Lower leg skin (tissue), 4 donors: ENCODE measurements at regions not wholly inside any gene's neighbourhood (a gene's known extent, or its start where the extent isn't known, plus 50 kb on each side); places are given as distances from the start of the nearest gene placed in this dataset.

Experiments
- DNase-seq, 2 donors: peaks; one replicate each; pipeline ENCODE4 v3.0.0-alpha.2; 2019; ENCODE audit warnings: low spot score in 2 of 2
- H3K4me3 ChIP-seq: fragments of 200-600 bp; sonication (generic); 2 replicates; pipeline ENCODE4 v1.5.1; 2017; ENCODE audit warnings: mild to moderate bottlenecking, low read depth; ENCODE audit not compliant: poor library complexity, severe bottlenecking
- CTCF ChIP-seq, 3 donors: fragments of 450-650 bp; IDR thresholded peaks; one replicate each; pipeline ENCODE4 v1.5.1; 2016; ENCODE audit warnings: antibody characterized with exemption in 3 of 3, mild to moderate bottlenecking in 3 of 3, moderate library complexity in 2 of 3
- POLR2A ChIP-seq, 2 donors: fragments of 450-650 bp; IDR thresholded peaks; one replicate each; pipeline ENCODE4 v1.6.1; 2016 to 2017; ENCODE audit warnings: antibody characterized with exemption in 2 of 2, mild to moderate bottlenecking in 1 of 2, moderate library complexity in 1 of 2
- WGBS, 2 donors: methylation state at CpG; one replicate each; pipeline ENCODE4 v1.1.5; 2018; 5-methylcytosine and 5-hydroxymethylcytosine counted together
- intact Hi-C: fragments of 100-400 bp; cut with DNase I; formaldehyde crosslinking; loops from one replicate; pipeline ENCODE4 v1.15.0; 2023; ENCODE audit warnings: low total_unique reads

GRCh38 chr12:124509300-124509675 is 58.1 kb downstream of the NCOR2 start:
- no peak overlapping the region for H3K4me3 ChIP-seq
- intact Hi-C loops = no loop called here
- 67 to 76% methylated on average over 1 of the region's 1 CpG for WGBS, 2 donors

GRCh38 chr12:124508381-124509079 is 58.9 kb downstream of the NCOR2 start:
- 51% methylated on average over 21 of the region's 21 CpGs for WGBS, 2 donors
- intact Hi-C loops = no loop called here
- H3K4me3 ChIP-seq = no peak overlapping the region
- DNase-seq = no peak
- TF ChIP-seq POLR2A (IDR thresholded peaks at IDR 0.05) (no peak), CTCF (IDR thresholded peaks at IDR 0.05) (no peak)

More at GRCh38 chr12:124509300-124509675, 58.1 kb downstream of the NCOR2 start:
- TF ChIP-seq CTCF (IDR thresholded peaks at IDR 0.05) = no peak
- TF ChIP-seq POLR2A (IDR thresholded peaks at IDR 0.05) = no peak
- DNase-seq = no peak

GRCh38 chr12:124507188-124508109 is 60.0 kb downstream of the NCOR2 start:
- intact Hi-C loops = no loop called here
- DNase-seq = no peak
- WGBS, 2 donors = 49 to 62% methylated on average over 25 to 26 of the region's 26 CpGs
- TF ChIP-seq POLR2A (IDR thresholded peaks at IDR 0.05) = no peak
- no peak for TF ChIP-seq CTCF (IDR thresholded peaks at IDR 0.05)
- H3K4me3 ChIP-seq = no peak overlapping the region

GRCh38 chr12:124506832-124507153 is 60.6 kb downstream of the NCOR2 start:
- intact Hi-C loops = no loop called here
- H3K4me3 ChIP-seq = no peak overlapping the region
- WGBS, 2 donors = 47% methylated on average over 8 of the region's 8 CpGs
- no peak for DNase-seq
- TF ChIP-seq CTCF (IDR thresholded peaks at IDR 0.05) (no peak), POLR2A (IDR thresholded peaks at IDR 0.05) (no peak)

GRCh38 chr12:124506145-124506831 is 61.1 kb downstream of the NCOR2 start:
- WGBS, 2 donors = 21 to 25% methylated on average over 29 to 30 of the region's 30 CpGs
- DNase-seq = peak; percentile 80 to 95
- no peak overlapping the region for H3K4me3 ChIP-seq
- intact Hi-C loops = no loop called here
- TF ChIP-seq POLR2A (IDR thresholded peaks at IDR 0.05) = no peak
- TF ChIP-seq CTCF (IDR thresholded peaks at IDR 0.05) = no peak
